Stimulated activated CD4-positive, alpha-beta T cell treated with anti-CD3 and anti-CD28 coated beads, Interleukin-12 subunit alpha, Interleukin-12 subunit beta, amount 100 ng/mL, for 4 hours (primary cell): ENCODE measurements at regions not wholly inside any gene's neighbourhood (a gene's known extent, or its start where the extent isn't known, plus 50 kb on each side); places are given as distances from the start of the nearest gene placed in this dataset.

ENCODE experiments used
- DNase-seq: peaks from one replicate; pipeline ENCODE4 v3.0.0-alpha.2; 2020

DNA sequence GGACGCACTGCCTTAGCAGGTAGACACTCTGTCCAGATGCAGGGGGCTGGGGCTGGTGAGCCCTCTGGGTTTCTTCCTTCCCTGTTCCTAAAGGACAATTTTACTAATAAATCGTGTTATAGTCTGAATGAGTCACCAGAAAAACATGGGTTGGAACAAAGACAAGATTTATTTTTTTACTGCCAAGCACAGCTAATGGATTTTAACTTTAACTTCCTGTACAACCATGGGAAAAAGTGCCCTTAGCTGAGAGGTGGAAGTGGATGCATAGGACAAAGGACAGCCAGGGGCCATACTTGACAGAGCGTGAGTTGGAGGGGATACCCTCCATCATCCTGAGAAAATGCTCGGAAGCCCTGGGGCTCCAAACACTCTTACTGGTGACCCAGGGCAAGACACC is 300.7 kb downstream of the MSX2 start:
- DNase-seq = no peak

DNA sequence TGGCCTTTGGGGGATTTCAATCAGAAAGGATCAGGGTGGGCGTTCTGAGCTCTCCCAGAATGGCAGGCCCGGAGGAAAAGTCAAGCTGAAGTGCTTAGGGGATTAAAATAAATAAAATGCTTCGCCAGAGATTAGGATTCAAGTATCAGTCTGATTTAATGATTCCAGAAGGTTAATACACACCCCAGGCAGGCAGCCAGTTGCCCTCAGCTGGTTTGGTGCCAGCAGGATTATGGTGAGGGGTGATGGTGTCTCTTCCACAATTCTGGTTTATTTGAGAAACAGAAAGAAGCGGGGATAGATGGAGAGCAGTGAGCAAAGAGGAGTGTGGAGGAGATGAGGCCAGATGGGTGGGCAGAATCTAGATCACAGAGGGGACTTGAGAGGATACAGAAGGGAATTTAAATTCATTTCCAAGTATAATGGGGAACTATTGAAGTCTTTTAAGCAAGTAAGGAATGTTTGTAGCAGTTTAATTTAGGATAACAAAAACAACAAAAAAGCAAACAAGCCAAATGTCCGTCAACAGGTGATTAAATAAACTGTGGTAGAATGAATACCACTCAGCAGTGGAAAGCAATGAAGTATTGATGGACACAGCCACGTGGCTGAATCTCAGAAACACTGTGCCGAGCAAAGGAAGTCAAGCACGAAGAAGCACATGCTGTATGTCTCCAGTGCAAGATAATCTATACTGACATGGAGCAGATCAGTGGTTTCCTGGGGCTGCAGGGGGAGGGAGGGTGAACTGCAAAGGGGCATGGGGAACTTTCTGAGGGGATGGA is 297.7 kb downstream of the MSX2 start:
- DNase-seq = no peak

DNA sequence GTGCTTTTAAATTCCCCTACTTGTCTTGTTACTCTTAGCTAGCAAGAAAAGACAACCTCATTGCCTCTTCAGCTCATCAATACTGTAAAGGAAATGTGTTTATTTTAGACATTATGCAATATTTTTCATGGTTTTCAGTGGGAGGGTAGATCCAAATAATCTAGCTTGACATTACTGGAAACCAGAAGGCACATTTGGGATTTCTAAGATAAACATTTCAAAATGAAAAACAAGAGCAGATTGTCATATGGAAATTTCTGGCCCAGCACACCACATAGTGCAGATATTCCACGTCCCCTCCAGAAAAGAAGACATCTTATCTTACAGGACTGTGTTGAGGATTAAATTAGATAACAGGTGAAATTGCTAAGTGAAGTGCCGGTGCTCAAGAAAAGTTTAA is 296.9 kb downstream of the MSX2 start:
- no peak for DNase-seq

DNA sequence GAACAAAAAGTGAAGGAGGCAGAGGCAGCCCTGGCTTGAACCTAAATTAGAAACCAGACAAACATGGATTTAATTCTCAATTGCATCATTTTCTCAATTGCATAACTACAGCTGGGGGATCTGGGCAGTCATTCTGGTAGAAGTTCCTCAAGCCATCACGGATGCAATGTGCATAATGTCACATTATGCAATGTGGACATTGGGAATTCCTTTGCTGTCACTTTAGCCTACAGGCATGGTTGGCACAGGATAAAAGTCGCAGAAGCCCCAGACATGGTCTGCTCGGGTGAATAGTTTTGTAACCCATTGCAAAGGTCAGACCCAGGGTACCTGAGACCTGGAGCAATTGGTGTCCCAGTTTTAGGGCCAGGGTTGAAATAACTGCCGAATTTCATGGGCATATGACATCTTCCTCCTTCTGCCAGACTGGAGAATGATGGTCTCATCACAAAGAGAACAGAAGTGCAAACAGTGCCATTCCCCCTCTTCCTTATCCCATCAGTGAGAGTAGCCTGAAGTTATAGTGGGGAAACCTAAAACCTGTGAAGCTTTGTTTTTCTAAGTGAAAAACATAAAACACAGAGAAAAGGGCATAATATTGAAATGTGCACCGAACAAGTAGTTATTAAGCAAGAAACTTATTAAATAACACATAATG is 290.8 kb downstream of the MSX2 start:
- no peak for DNase-seq

DNA sequence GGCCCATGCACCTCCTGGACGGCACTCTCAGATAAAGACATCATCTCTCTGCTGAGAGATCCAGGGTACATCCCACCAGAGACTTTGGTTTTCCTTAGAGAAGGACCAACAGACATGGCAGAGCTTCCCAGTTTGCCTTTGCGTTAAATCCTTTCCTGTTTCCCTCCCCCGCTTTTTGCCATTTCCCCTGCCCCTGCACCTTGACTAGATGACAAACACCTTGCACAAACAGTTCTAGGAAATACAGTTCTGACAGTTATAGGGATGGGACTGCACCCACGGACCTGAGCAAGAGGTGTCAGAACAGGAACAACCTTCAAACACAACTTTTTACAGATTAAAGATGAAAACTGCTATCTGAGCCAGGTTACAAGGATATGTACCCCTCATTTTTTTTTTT is 288.9 kb downstream of the MSX2 start:
- no peak for DNase-seq

GRCh38 chr5:175012267-175012666 is 287.9 kb downstream of the MSX2 start:
- DNase-seq = no peak

DNA sequence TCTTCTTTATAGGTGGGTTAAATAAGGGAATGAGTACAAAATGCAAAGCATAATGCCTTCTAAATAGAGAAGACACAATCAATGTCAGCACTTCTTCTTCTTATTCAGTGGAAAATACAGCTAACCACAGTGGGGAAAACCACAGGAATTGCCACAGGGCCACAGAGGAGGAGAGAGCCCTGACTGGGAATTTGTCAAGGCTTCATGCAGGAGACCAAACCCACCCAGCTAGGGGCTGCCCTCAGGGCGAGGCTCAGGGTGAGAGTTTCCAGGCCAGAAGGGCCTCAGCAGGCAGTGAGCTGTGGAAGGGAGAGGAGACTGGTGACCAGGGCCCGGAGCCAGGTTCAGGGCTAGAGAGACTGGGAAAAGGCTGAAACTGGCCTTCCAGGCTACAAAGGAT is 279.1 kb downstream of the MSX2 start:
- no peak for DNase-seq

DNA sequence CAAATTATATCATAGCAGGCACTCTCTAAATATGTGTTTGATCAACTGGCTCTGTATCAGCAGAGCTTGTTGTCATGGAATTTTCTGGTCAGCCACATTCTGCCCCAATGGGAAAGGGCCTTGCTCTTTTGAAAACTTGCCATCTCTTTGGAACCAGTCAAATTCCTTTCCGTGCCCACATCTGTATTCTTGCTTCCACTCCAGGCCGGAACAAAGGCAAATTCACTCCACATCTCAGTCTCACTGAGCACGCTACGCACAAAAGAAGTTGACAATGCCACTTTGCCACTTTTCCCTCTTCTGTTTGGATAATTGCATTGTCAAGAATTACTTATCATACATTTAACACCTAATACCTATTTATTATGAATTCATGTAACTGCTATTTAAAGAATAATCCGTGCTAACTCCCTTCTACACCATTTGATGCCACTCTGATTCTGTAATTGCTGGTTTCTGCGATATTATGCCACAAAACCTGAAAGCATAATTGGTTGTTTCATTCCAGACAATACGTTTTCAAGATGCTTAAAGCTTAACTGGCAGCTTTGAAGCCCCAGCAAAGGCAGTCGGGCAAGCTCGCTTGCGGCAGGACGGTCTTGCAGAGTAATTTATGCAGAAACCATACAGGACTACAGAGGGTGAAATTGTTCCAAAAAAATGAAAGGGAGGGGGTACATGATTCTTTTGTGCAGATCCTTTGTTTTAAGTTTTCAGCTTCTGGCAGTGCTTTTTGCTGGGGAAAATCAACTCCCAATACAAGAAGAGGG is 277.7 kb downstream of the MSX2 start:
- DNase-seq = no peak

- no peak for DNase-seq
Measured at GRCh38 chr5:175001311-175001710, 276.9 kb downstream of the MSX2 start.

DNA sequence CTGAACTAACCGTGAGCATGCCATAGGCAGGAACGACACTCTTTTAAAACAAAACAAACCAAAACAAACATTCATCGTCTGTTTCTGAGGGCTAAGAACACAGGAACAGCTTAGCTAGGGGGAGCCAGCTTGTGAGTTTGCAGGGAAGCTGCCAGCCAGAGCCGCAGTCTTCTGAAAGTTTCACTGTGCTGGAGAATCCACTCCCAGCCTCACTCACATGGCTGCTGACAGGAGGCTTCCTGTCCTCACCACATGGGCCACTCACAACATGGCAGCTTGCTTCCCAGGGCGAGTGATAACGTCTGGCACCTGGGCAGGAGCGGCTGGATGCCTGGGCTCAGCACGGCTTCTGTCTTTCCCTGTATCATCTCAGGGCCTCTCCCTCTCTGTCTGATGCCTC is 275.2 kb downstream of the MSX2 start:
- DNase-seq = no peak

- DNase-seq = no peak
Measured at GRCh38 chr5:174998131-174998730, 273.8 kb downstream of the MSX2 start.

- no peak for DNase-seq
Measured at GRCh38 chr5:174997688-174998087, 273.3 kb downstream of the MSX2 start.

GRCh38 chr5:174996941-174997340 is 272.6 kb downstream of the MSX2 start:
- no peak for DNase-seq

DNA sequence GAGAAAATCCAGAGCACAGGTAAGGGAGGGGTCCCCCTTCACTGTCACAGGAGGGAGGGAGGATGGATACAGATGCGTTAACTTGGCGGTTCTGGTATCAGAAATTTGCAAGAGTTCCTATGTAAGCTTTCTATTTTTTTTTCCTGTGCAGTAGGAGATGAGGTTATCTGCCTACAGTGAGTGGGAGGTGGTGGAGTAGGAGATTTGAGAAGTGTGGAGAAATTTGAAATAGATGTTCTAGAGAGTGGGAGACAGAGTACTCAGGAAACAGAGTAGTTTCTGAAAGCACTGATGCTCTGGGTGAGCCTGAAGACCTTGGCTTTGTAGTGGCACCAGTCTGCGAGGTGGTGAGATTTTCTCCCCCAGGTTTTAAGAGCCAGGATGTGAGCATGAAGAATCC is 271.4 kb downstream of the MSX2 start:
- DNase-seq = no peak

DNA sequence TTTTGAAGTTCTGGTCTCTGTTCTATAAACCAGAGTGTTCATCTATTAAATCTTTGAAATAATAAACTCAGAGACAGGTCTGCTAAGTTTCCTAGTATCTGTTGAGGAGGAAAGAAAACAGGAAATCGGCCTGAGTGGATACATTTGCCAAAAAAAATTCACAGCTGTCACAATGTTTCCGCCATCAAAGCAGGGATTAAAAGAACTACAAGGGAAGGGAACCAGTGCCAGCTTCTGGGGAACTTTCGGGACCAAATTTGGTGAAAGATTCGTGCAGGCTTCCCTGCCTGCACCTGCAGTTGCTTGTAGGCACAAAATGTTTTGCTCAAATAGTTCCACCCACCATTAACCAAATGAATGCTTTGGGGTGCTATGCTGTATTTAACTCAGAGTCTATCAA is 267.5 kb downstream of the MSX2 start:
- DNase-seq = no peak

GRCh38 chr5:174990909-174991308 is 266.5 kb downstream of the MSX2 start:
- no peak for DNase-seq

DNA sequence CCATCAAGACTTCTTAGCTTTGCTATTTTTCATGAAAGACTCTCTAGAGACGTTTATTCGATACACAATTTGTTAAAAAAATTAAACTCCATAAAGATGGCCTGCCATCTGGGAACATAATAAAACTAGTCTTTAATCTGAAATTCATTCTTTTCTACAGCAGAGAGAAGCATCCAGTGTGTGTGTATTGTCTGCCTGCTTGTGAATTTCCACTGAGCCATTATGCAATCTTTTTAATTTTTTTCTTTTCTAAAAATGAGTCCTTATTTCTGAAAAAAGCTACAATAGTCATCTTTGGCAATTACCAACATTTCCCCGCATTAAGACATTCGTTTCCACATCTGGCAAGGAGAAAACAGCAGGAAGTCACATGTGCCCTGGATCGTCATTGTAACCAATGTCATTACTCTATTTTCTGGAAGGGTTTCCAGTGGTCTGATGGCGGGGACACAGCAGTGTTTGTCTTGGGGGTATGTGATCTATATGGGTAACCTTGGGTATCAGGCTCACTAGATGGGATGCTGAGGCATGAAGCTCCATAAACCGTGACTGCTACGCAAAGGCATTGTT is 263.1 kb downstream of the MSX2 start:
- no peak for DNase-seq

GRCh38 chr5:174984863-174985262 is 260.5 kb downstream of the MSX2 start:
- no peak for DNase-seq

DNA sequence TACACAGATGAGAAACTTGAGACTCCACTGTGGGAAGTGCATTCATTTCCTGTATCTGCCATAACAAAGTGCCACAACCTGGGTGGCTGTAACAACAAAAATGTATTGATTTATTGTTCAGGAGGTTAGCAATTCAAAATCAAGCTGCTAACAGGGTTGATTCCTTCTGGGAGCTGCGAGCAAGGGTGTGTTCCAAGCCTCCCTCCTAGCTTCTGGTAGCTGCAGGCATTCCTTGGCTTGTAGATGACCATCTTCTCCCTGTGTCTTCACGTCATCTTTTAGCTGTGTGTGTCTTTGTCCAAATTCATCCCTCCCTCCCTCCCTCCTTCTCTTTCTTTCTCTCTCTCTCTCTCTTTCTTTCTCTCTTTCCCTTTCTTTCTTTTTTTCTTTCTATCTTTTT is 258.1 kb downstream of the MSX2 start:
- no peak for DNase-seq

DNA sequence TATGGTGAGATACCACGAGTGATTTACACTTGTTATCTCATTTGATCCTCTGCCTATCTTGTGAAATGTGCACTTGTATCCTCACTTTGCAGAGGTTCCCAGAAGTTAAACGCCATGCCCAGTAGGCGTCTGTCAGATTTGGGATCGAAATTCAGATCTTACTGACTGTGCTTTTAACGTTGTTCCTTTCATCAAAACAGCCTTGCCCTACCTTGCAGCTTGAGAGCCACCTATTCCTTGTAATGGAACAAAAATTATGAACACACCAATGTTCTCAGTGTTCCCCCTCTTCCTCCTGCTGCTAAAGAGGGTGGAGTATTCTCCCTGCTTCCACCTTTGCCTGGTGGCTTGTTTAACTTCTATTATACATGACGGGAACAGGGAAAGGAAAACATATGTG is 257.0 kb downstream of the MSX2 start:
- no peak for DNase-seq

GRCh38 chr5:174980952-174981351 is 256.6 kb downstream of the MSX2 start:
- no peak for DNase-seq

- no peak for DNase-seq
Measured at GRCh38 chr5:174972291-174972690, 247.9 kb downstream of the MSX2 start.

- DNase-seq = no peak
Measured at GRCh38 chr5:174971210-174971609, 246.8 kb downstream of the MSX2 start.
